ENCODE measurements at regions not wholly inside any gene's neighbourhood (a gene's known extent, or its start where the extent isn't known, plus 50 kb on each side); places are given as distances from the start of the nearest gene placed in this dataset.
A peak's percentile ranks its signal among the peaks of the same experiment; 100 is the strongest.
"Not testable (repeated sequence)": the region's sequence is repeated elsewhere in the genome, so short reads cannot be mapped to it uniquely, and the experiment has no call there.

GRCh38 chr9:63450836-63451235 is 1834.2 kb downstream of the FOXD4L5 start:
- DNase-seq: peak; percentile 3
- CTCF ChIA-PET: not testable (repeated sequence)

GRCh38 chr9:63425123-63425522 is 1859.9 kb downstream of the FOXD4L5 start:
- not testable (repeated sequence) for H3K27ac Mint-ChIP-seq; H3K27me3 Mint-ChIP-seq (ENCODE audit: low read depth)

More at GRCh38 chr9:63450836-63451235, 1834.2 kb downstream of the FOXD4L5 start:
- intact Hi-C loops (cut with micrococcal nuclease); H3K27ac Mint-ChIP-seq; H3K9me3 Mint-ChIP-seq; H3K27me3 Mint-ChIP-seq (ENCODE audit: low read depth); H3K4me3 Mint-ChIP-seq; H3K36me3 Mint-ChIP-seq (ENCODE audit: low read depth); H3K4me1 Mint-ChIP-seq (ENCODE audit: low read depth): not testable (repeated sequence)

GRCh38 chr9:63390897-63391296 is 1894.1 kb downstream of the FOXD4L5 start:
- H3K36me3 Mint-ChIP-seq (ENCODE audit: low read depth); H3K9me3 Mint-ChIP-seq: not testable (repeated sequence)

More at GRCh38 chr9:63425123-63425522, 1859.9 kb downstream of the FOXD4L5 start:
- H3K36me3 Mint-ChIP-seq (ENCODE audit: low read depth); H3K4me1 Mint-ChIP-seq (ENCODE audit: low read depth); H3K9me3 Mint-ChIP-seq; H3K4me3 Mint-ChIP-seq; DNase-seq; CTCF ChIA-PET; intact Hi-C loops (cut with micrococcal nuclease): not testable (repeated sequence)

GRCh38 chr9:63385479-63385878 is 1899.5 kb downstream of the FOXD4L5 start:
- intact Hi-C loops (cut with micrococcal nuclease): not testable (repeated sequence)
- H3K4me3 Mint-ChIP-seq: peak overlapping the region; percentile 55

More at GRCh38 chr9:63390897-63391296, 1894.1 kb downstream of the FOXD4L5 start:
- H3K4me3 Mint-ChIP-seq; CTCF ChIA-PET; intact Hi-C loops (cut with micrococcal nuclease); H3K4me1 Mint-ChIP-seq (ENCODE audit: low read depth); H3K27me3 Mint-ChIP-seq (ENCODE audit: low read depth); H3K27ac Mint-ChIP-seq; DNase-seq: not testable (repeated sequence)

GRCh38 chr9:63379864-63380263 is 1905.1 kb downstream of the FOXD4L5 start:
- H3K36me3 Mint-ChIP-seq (ENCODE audit: low read depth); H3K9me3 Mint-ChIP-seq; H3K4me3 Mint-ChIP-seq; intact Hi-C loops (cut with micrococcal nuclease); H3K4me1 Mint-ChIP-seq (ENCODE audit: low read depth); CTCF ChIA-PET; H3K27me3 Mint-ChIP-seq (ENCODE audit: low read depth); DNase-seq; H3K27ac Mint-ChIP-seq: not testable (repeated sequence)

More at GRCh38 chr9:63385479-63385878, 1899.5 kb downstream of the FOXD4L5 start:
- H3K27me3 Mint-ChIP-seq (ENCODE audit: low read depth); H3K4me1 Mint-ChIP-seq (ENCODE audit: low read depth); CTCF ChIA-PET; H3K27ac Mint-ChIP-seq; H3K36me3 Mint-ChIP-seq (ENCODE audit: low read depth); H3K9me3 Mint-ChIP-seq; DNase-seq: not testable (repeated sequence)

- H3K4me3 Mint-ChIP-seq; H3K27ac Mint-ChIP-seq; H3K36me3 Mint-ChIP-seq (ENCODE audit: low read depth); CTCF ChIA-PET; H3K4me1 Mint-ChIP-seq (ENCODE audit: low read depth); DNase-seq; H3K9me3 Mint-ChIP-seq; intact Hi-C loops (cut with micrococcal nuclease); H3K27me3 Mint-ChIP-seq (ENCODE audit: low read depth): not testable (repeated sequence)
Observed at GRCh38 chr9:63354219-63354618, 1930.8 kb downstream of the FOXD4L5 start.

- H3K36me3 Mint-ChIP-seq (ENCODE audit: low read depth); H3K27me3 Mint-ChIP-seq (ENCODE audit: low read depth); H3K4me3 Mint-ChIP-seq; DNase-seq; H3K9me3 Mint-ChIP-seq; intact Hi-C loops (cut with micrococcal nuclease); H3K27ac Mint-ChIP-seq; CTCF ChIA-PET: not testable (repeated sequence)
- H3K4me1 Mint-ChIP-seq (ENCODE audit: low read depth): peaks cover 13% of the 10 kb centered on the region
Observed at GRCh38 chr9:63347347-63347746, 1937.7 kb downstream of the FOXD4L5 start.

- H3K27me3 Mint-ChIP-seq (ENCODE audit: low read depth); H3K4me3 Mint-ChIP-seq; H3K36me3 Mint-ChIP-seq (ENCODE audit: low read depth); CTCF ChIA-PET; intact Hi-C loops (cut with micrococcal nuclease); H3K9me3 Mint-ChIP-seq: not testable (repeated sequence)
- peak; percentile 50 for DNase-seq
- Mint-ChIP-seq H3K4me1 (ENCODE audit: low read depth) (peaks cover 13% of the 10 kb centered on the region), H3K27ac (peak overlapping the region; percentile 63)
Observed at GRCh38 chr9:63346310-63347048, 1938.5 kb downstream of the FOXD4L5 start.

- DNase-seq; intact Hi-C loops (cut with micrococcal nuclease); H3K36me3 Mint-ChIP-seq (ENCODE audit: low read depth); H3K27ac Mint-ChIP-seq; H3K9me3 Mint-ChIP-seq; CTCF ChIA-PET; H3K27me3 Mint-ChIP-seq (ENCODE audit: low read depth); H3K4me3 Mint-ChIP-seq: not testable (repeated sequence)
- H3K4me1 Mint-ChIP-seq (ENCODE audit: low read depth): peaks cover 13% of the 10 kb centered on the region
Observed at GRCh38 chr9:63344408-63344807, 1940.6 kb downstream of the FOXD4L5 start.

- CTCF ChIA-PET; H3K36me3 Mint-ChIP-seq (ENCODE audit: low read depth); H3K4me3 Mint-ChIP-seq; DNase-seq; H3K27me3 Mint-ChIP-seq (ENCODE audit: low read depth); H3K27ac Mint-ChIP-seq; intact Hi-C loops (cut with micrococcal nuclease); H3K9me3 Mint-ChIP-seq: not testable (repeated sequence)
- H3K4me1 Mint-ChIP-seq (ENCODE audit: low read depth): peaks cover 18% of the 10 kb centered on the region
Observed at GRCh38 chr9:63342528-63342927, 1942.5 kb downstream of the FOXD4L5 start.

GRCh38 chr9:63337899-63338604 is 1947.0 kb downstream of the FOXD4L5 start:
- peak; percentile 43 for DNase-seq
- H3K36me3 Mint-ChIP-seq (ENCODE audit: low read depth); intact Hi-C loops (cut with micrococcal nuclease); CTCF ChIA-PET; H3K4me3 Mint-ChIP-seq; H3K27me3 Mint-ChIP-seq (ENCODE audit: low read depth); H3K9me3 Mint-ChIP-seq: not testable (repeated sequence)
- Mint-ChIP-seq H3K27ac (peak overlapping the region; percentile 73), H3K4me1 (ENCODE audit: low read depth) (peaks cover 11% of the 10 kb centered on the region)

- H3K27ac Mint-ChIP-seq; DNase-seq; intact Hi-C loops (cut with micrococcal nuclease); H3K4me3 Mint-ChIP-seq; H3K27me3 Mint-ChIP-seq (ENCODE audit: low read depth); H3K36me3 Mint-ChIP-seq (ENCODE audit: low read depth); H3K4me1 Mint-ChIP-seq (ENCODE audit: low read depth); H3K9me3 Mint-ChIP-seq; CTCF ChIA-PET: not testable (repeated sequence)
Observed at GRCh38 chr9:63335286-63335685, 1949.7 kb downstream of the FOXD4L5 start.

- H3K27me3 Mint-ChIP-seq (ENCODE audit: low read depth); CTCF ChIA-PET; DNase-seq; H3K4me1 Mint-ChIP-seq (ENCODE audit: low read depth); H3K36me3 Mint-ChIP-seq (ENCODE audit: low read depth); H3K9me3 Mint-ChIP-seq; H3K27ac Mint-ChIP-seq; intact Hi-C loops (cut with micrococcal nuclease); H3K4me3 Mint-ChIP-seq: not testable (repeated sequence)
Observed at GRCh38 chr9:63334187-63334586, 1950.8 kb downstream of the FOXD4L5 start.
